ENCODE measurements at regions not wholly inside any gene's neighbourhood (a gene's known extent, or its start where the extent isn't known, plus 50 kb on each side); places are given as distances from the start of the nearest gene placed in this dataset.

- DNase-seq (ENCODE audit: low read depth) = no peak
- no peaks in the 10 kb centered on the region for H3K36me3 ChIP-seq (ENCODE audit: control insufficient read depth, insufficient read depth, low read length)
- H3K27me3 ChIP-seq (ENCODE audit: control insufficient read depth, insufficient read depth, low read length) = no peaks in the 10 kb centered on the region
- H3K4me3 ChIP-seq (ENCODE audit: low read depth, low read length) = no peak overlapping the region
- TF ChIP-seq CTCF (IDR thresholded peaks at IDR 0.05; ENCODE audit: insufficient read depth, low read length, poor library complexity, severe bottlenecking) = no peak
Observed at GRCh38 chr6:130754786-130755367, 72.3 kb upstream of the SMLR1 start.

- Histone ChIP-seq H3K36me3 (ENCODE audit: control insufficient read depth, insufficient read depth, low read length) (no peaks in the 10 kb centered on the region), H3K27me3 (ENCODE audit: control insufficient read depth, insufficient read depth, low read length) (no peaks in the 10 kb centered on the region), H3K4me3 (ENCODE audit: low read depth, low read length) (no peak overlapping the region)
- no peak for TF ChIP-seq CTCF (IDR thresholded peaks at IDR 0.05; ENCODE audit: insufficient read depth, low read length, poor library complexity, severe bottlenecking)
- no peak for DNase-seq (ENCODE audit: low read depth)
Observed at GRCh38 chr6:130755368-130756034, 71.7 kb upstream of the SMLR1 start.

GRCh38 chr6:130756824-130757223, 70.4 kb upstream of the SMLR1 start:
- no peaks in the 10 kb centered on the region for H3K36me3 ChIP-seq (ENCODE audit: control insufficient read depth, insufficient read depth, low read length)
- no peak for TF ChIP-seq CTCF (IDR thresholded peaks at IDR 0.05; ENCODE audit: insufficient read depth, low read length, poor library complexity, severe bottlenecking)
- H3K4me3 ChIP-seq (ENCODE audit: low read depth, low read length) = no peak overlapping the region
- H3K27me3 ChIP-seq (ENCODE audit: control insufficient read depth, insufficient read depth, low read length) = no peaks in the 10 kb centered on the region
- no peak for DNase-seq (ENCODE audit: low read depth)

GRCh38 chr6:130758813-130759212, 68.4 kb upstream of the SMLR1 start:
- Histone ChIP-seq H3K36me3 (ENCODE audit: control insufficient read depth, insufficient read depth, low read length) (no peaks in the 10 kb centered on the region), H3K4me3 (ENCODE audit: low read depth, low read length) (no peak overlapping the region), H3K27me3 (ENCODE audit: control insufficient read depth, insufficient read depth, low read length) (no peaks in the 10 kb centered on the region)
- no peak for TF ChIP-seq CTCF (IDR thresholded peaks at IDR 0.05; ENCODE audit: insufficient read depth, low read length, poor library complexity, severe bottlenecking)
- DNase-seq (ENCODE audit: low read depth) = no peak

- peak; percentile 70 for TF ChIP-seq CTCF (IDR thresholded peaks at IDR 0.05; ENCODE audit: insufficient read depth, low read length, poor library complexity, severe bottlenecking)
- H3K27me3 ChIP-seq (ENCODE audit: control insufficient read depth, insufficient read depth, low read length) = no peaks in the 10 kb centered on the region
- no peak for DNase-seq (ENCODE audit: low read depth)
- no peak overlapping the region for H3K4me3 ChIP-seq (ENCODE audit: low read depth, low read length)
- H3K36me3 ChIP-seq (ENCODE audit: control insufficient read depth, insufficient read depth, low read length) = no peaks in the 10 kb centered on the region
Observed at GRCh38 chr6:130760006-130760405, 67.2 kb upstream of the SMLR1 start.

GRCh38 chr6:130761286-130761685, 65.9 kb upstream of the SMLR1 start:
- no peak for TF ChIP-seq CTCF (IDR thresholded peaks at IDR 0.05; ENCODE audit: insufficient read depth, low read length, poor library complexity, severe bottlenecking)
- no peaks in the 10 kb centered on the region for H3K36me3 ChIP-seq (ENCODE audit: control insufficient read depth, insufficient read depth, low read length)
- DNase-seq (ENCODE audit: low read depth) = no peak
- H3K4me3 ChIP-seq (ENCODE audit: low read depth, low read length) = no peak overlapping the region
- H3K27me3 ChIP-seq (ENCODE audit: control insufficient read depth, insufficient read depth, low read length) = no peaks in the 10 kb centered on the region

All from kidney epithelial cell (primary cell).